ENCODE measurements at regions not wholly inside any gene's neighbourhood (a gene's known extent, or its start where the extent isn't known, plus 50 kb on each side); places are given as distances from the start of the nearest gene placed in this dataset.

- Histone ChIP-seq H3K36me3 (ENCODE audit: control insufficient read depth in 2 of 4, insufficient read depth in 4 of 4, low read length in 3 of 4) (no peaks in the 10 kb centered on the region), H3K27ac (ENCODE audit: low read depth, low read length) (no peak overlapping the region), H4K8ac (ENCODE audit: extremely low read depth, insufficient read depth, low read length) (no peak overlapping the region), H3K9ac (replicated peaks in 1 of 4; ENCODE audit: extremely low read depth in 1 of 4, low read depth in 3 of 4, low read length in 3 of 4) (no peak overlapping the region), H3K56ac (replicated peaks; ENCODE audit: insufficient read length, low read depth, low read length) (no peak overlapping the region), H2BK120ac (replicated peaks; ENCODE audit: low read depth, low read length) (no peak overlapping the region), H2BK5ac (ENCODE audit: low read depth, low read length) (no peak overlapping the region), H4K20me1 (replicated peaks in 1 of 2; ENCODE audit: control insufficient read depth in 1 of 2, insufficient read depth in 2 of 2, low read length in 2 of 2) (no peaks in the 10 kb centered on the region), H2AK5ac (ENCODE audit: low read depth, low read length) (no peak overlapping the region), H4K91ac (replicated peaks; ENCODE audit: insufficient read length, low read length) (no peak overlapping the region), H3K4ac (replicated peaks; ENCODE audit: insufficient read length, low read depth, low read length) (no peak overlapping the region), H3K79me2 (ENCODE audit: control insufficient read depth in 1 of 2, insufficient read depth in 2 of 2, low read length in 2 of 2) (no peaks in the 10 kb centered on the region), H3K23me2 (ENCODE audit: low read depth, low read length) (no peaks in the 10 kb centered on the region), H2BK15ac (ENCODE audit: low read length) (no peak overlapping the region), H3K4me3 (ENCODE audit: extremely low read depth in 1 of 4, insufficient read depth in 2 of 4, low read depth in 3 of 4, low read length in 4 of 4) (no peak overlapping the region), H2BK20ac (ENCODE audit: low read length) (no peak overlapping the region), H3K9me3 (ENCODE audit: insufficient read depth in 2 of 2, low read depth in 1 of 2, low read length in 1 of 2) (no peaks in the 10 kb centered on the region), H4K5ac (ENCODE audit: insufficient read length, low read depth, low read length) (no peak overlapping the region), H2BK12ac (ENCODE audit: low read depth, low read length) (no peak overlapping the region), H3K4me2 (ENCODE audit: insufficient read depth in 1 of 2, low read depth in 2 of 2, low read length in 2 of 2) (no peak overlapping the region), H3K23ac (ENCODE audit: insufficient read length) (no peak overlapping the region), H2AFZ (ENCODE audit: low read length) (no peak overlapping the region), H3K27me3 (replicated peaks in 1 of 4; ENCODE audit: control insufficient read depth in 3 of 4, extremely low read depth in 1 of 4, insufficient read depth in 3 of 4, low read length in 3 of 4) (no peaks in the 10 kb centered on the region), H3K14ac (ENCODE audit: insufficient read length) (no peak overlapping the region), H3K4me1 (replicated peaks in 1 of 4; ENCODE audit: control insufficient read depth in 3 of 4, insufficient read depth in 4 of 4, low read length in 3 of 4) (no peaks in the 10 kb centered on the region), H3K79me1 (ENCODE audit: low read depth, low read length) (no peaks in the 10 kb centered on the region), H3K18ac (ENCODE audit: extremely low read depth, low read length) (no peak overlapping the region)
- no peak for TF ChIP-seq USF2 (IDR thresholded peaks at IDR 0.05; ENCODE audit: low read length)
- no peak for TF ChIP-seq ZNF274 (IDR thresholded peaks at IDR 0.05; ENCODE audit: borderline replicate concordance, extremely low read depth, low read length)
- no peak for TF ChIP-seq MAX (IDR thresholded peaks at IDR 0.05)
- no peak for TF ChIP-seq TBP (IDR thresholded peaks at IDR 0.05; ENCODE audit: low read depth, low read length)
- DNase-seq (ENCODE audit: low read depth in 1 of 2, low spot score in 2 of 2) (no peak), FAIRE-seq (no peak)
- CTCF ChIA-PET (ENCODE audit: partially characterized antibody) = no interaction called here
- POLR2A ChIA-PET (ENCODE audit: partially characterized antibody) = no interaction called here
- 92% methylated on average over 4 of the region's 4 CpGs; no CpG with 5 or more reads in 1 of the 2 experiments for WGBS, 2 experiments (ENCODE audit: extremely low coverage in 1 of 2, insufficient coverage in 1 of 2, insufficient read length in 1 of 2, insufficient replicate concordance in 2 of 2, low coverage in 1 of 2, low lambda C conversion rate in 2 of 2, missing lambda C conversion rate in 1 of 2)
Measured at GRCh38 chrX:96474029-96474740, 210.5 kb upstream of the DIAPH2 start.
